ENCODE measurements at regions not wholly inside any gene's neighbourhood (a gene's known extent, or its start where the extent isn't known, plus 50 kb on each side); places are given as distances from the start of the nearest gene placed in this dataset.

- TF ChIP-seq CTCF (IDR thresholded peaks at IDR 0.05) (no peak), POLR2A (IDR thresholded peaks at IDR 0.05) (no peak)
These were observed 416.4 kb upstream of the MKI67 start for GRCh38 chr10:128542659-128543058.
